HEK293 (cell line): ENCODE measurements at regions not wholly inside any gene's neighbourhood (a gene's known extent, or its start where the extent isn't known, plus 50 kb on each side); places are given as distances from the start of the nearest gene placed in this dataset.

Experiments
- CTCF ChIP-seq: fragments of 450-650 bp; formaldehyde crosslinking; IDR thresholded peaks from 2 replicates; pipeline ENCODE4 v1.5.1; 2016; ENCODE audit warnings: missing biosample characterization, missing genetic modification characterization
- MZF1 ChIP-seq: fragments of 450-650 bp; formaldehyde crosslinking; IDR thresholded peaks from 2 replicates; pipeline ENCODE4 v1.5.1; 2017; ENCODE audit warnings: missing biosample characterization, missing genetic modification characterization, borderline replicate concordance
- YY1 ChIP-seq: fragments of 450-650 bp; formaldehyde crosslinking; IDR thresholded peaks from 2 replicates; pipeline ENCODE4 v1.5.1; 2018; ENCODE audit warnings: missing biosample characterization, missing genetic modification characterization
- ZBTB1 ChIP-seq: fragments of 450-650 bp; formaldehyde crosslinking; IDR thresholded peaks from 2 replicates; pipeline ENCODE4 v1.5.1; 2016; ENCODE audit warnings: missing biosample characterization, missing genetic modification characterization
- ZFP41 ChIP-seq: fragments of 450-650 bp; formaldehyde crosslinking; IDR thresholded peaks from 2 replicates; pipeline ENCODE4 v1.5.1; 2016; ENCODE audit warnings: missing biosample characterization, missing genetic modification characterization, borderline replicate concordance
- ZNF114 ChIP-seq: fragments of 450-650 bp; formaldehyde crosslinking; IDR thresholded peaks from 2 replicates; pipeline ENCODE4 v1.5.0; 2017; ENCODE audit warnings: missing biosample characterization, missing genetic modification characterization
- ZNF121 ChIP-seq: fragments of 450-650 bp; formaldehyde crosslinking; IDR thresholded peaks from 2 replicates; pipeline ENCODE4 v1.5.1; 2016; ENCODE audit warnings: missing biosample characterization, missing genetic modification characterization
- ZNF292 ChIP-seq: fragments of 450-650 bp; formaldehyde crosslinking; IDR thresholded peaks from 2 replicates; pipeline ENCODE4 v1.5.1; 2016; ENCODE audit warnings: low read depth, missing biosample characterization, missing genetic modification characterization, borderline replicate concordance
- ZNF416 ChIP-seq: fragments of 450-650 bp; formaldehyde crosslinking; IDR thresholded peaks from 2 replicates; pipeline ENCODE4 v1.5.1; 2016; ENCODE audit warnings: missing biosample characterization, missing genetic modification characterization
- ZNF529 ChIP-seq: fragments of 450-650 bp; formaldehyde crosslinking; IDR thresholded peaks from 2 replicates; pipeline ENCODE4 v1.5.1; 2017; ENCODE audit warnings: missing genetic modification characterization, missing biosample characterization; ENCODE audit not compliant: insufficient replicate concordance
- ZNF549 ChIP-seq: fragments of 450-650 bp; IDR thresholded peaks from 2 replicates; pipeline ENCODE4 v1.5.1; 2018; ENCODE audit warnings: missing biosample characterization, missing genetic modification characterization, mild to moderate bottlenecking, inconsistent platforms, moderate library complexity
- ZNF701 ChIP-seq: fragments of 450-650 bp; formaldehyde crosslinking; IDR thresholded peaks from 2 replicates; pipeline ENCODE4 v1.5.1; 2016; ENCODE audit warnings: missing biosample characterization, missing genetic modification characterization
- ZNF776 ChIP-seq: fragments of 450-650 bp; formaldehyde crosslinking; IDR thresholded peaks from 2 replicates; pipeline ENCODE4 v1.5.0; 2017; ENCODE audit warnings: missing biosample characterization, missing genetic modification characterization, borderline replicate concordance

DNA sequence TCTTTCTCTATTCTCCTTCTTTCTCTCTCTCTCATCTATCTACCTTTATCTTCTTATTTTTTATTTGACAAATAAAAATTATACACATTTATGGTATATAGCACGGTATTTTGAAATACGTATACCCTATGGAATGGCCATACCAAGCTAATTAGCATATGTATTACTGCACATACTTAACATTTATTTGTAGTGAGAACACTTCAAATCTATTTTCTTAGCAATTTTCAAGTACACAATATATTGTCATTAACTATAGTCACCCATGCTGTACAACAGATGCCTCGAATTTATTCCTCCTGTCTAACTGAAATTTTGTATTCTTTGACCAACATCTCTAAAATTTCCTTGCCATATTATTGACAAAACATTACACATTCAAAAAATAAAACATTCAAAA is 447.1 kb downstream of the MIAT start:
- TF ChIP-seq CTCF (tag by site-specific recombination), result no peak
- no peak for TF ChIP-seq ZNF416 (tag by site-specific recombination)
- TF ChIP-seq ZNF549, result no peak
- no peak for TF ChIP-seq YY1 (tag by site-specific recombination)
- no peak for TF ChIP-seq ZNF121 (tag by site-specific recombination)
- TF ChIP-seq ZNF776 (tag by site-specific recombination), result no peak
- TF ChIP-seq ZNF292 (tag by site-specific recombination), result no peak
- TF ChIP-seq ZFP41 (tag by site-specific recombination), result no peak
- TF ChIP-seq ZNF114, result no peak
- TF ChIP-seq ZNF529 (tag by site-specific recombination), result no peak
- no peak for TF ChIP-seq ZNF701 (tag by site-specific recombination)
- TF ChIP-seq ZBTB1 (tag by site-specific recombination), result no peak
- no peak for TF ChIP-seq MZF1 (tag by site-specific recombination)
